ENCODE measurements at regions not wholly inside any gene's neighbourhood (a gene's known extent, or its start where the extent isn't known, plus 50 kb on each side); places are given as distances from the start of the nearest gene placed in this dataset.

- TF ChIP-seq CTCF (conservative IDR thresholded peaks at IDR 0.05 in 1 of 2, IDR thresholded peaks at IDR 0.05 in 1 of 2; ENCODE audit: low read depth in 1 of 2, low read length in 2 of 2) (no peak), EZH2 (IDR thresholded peaks at IDR 0.05; ENCODE audit: low read length, missing control alignments) (no peak)
Observed at GRCh38 chr13:104632736-104633135, 1566.5 kb upstream of the SLC10A2 start.
